ENCODE measurements at regions not wholly inside any gene's neighbourhood (a gene's known extent, or its start where the extent isn't known, plus 50 kb on each side); places are given as distances from the start of the nearest gene placed in this dataset.

DNA sequence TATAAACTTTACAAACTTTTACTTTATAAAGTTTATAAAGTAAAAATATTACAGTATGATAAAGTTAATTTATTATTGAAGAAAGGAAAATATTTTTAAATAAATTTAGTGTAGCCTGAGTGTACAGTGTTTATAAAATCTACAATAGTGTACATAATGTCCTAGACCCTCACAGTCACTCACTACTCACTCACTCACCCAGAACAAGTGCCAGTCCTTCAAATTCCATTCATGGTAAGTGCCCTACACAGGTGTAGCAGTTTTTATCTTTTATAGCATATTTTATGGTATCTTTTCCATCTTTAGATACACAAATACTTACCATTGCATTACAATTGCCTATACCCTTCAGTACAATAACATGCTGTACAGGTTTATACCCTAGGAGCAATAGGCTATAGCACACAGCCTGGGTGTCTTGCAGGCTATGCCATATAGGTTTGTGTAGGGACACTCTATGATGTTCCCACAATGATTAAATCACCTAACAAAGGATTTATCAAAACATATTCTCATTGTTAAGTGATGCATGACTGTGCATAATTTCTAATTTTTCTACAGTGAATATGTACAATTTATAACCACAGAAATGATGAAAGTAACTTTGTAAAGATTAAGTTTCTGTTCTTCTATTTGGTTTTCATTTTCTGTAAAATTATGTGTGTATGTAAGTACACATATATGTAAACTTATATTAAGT is 98.0 kb downstream of the SPRY2 start:
- no peak overlapping the region for H3K9ac ChIP-seq (ENCODE audit: low read length)
- no peak overlapping the region for H3K4me2 ChIP-seq (ENCODE audit: low read depth, low read length, poor library complexity, severe bottlenecking)
- no peaks in the 10 kb centered on the region for H3K79me2 ChIP-seq (ENCODE audit: insufficient read depth, low read length)
- H3F3A ChIP-seq (ENCODE audit: insufficient read depth): no peaks in the 10 kb centered on the region
- H3K27me3 ChIP-seq (ENCODE audit: low read length): no peaks in the 10 kb centered on the region
- no peak overlapping the region for H3K4me3 ChIP-seq (ENCODE audit: insufficient read depth, low read length, poor library complexity, severe bottlenecking)
- H3K27ac ChIP-seq (ENCODE audit: low read depth, low read length): no peak overlapping the region
- H3K36me3 ChIP-seq (ENCODE audit: low read length): no peaks in the 10 kb centered on the region
- no peaks in the 10 kb centered on the region for H3K9me3 ChIP-seq (ENCODE audit: insufficient read depth, low read length)
- no peaks in the 10 kb centered on the region for H4K20me1 ChIP-seq (ENCODE audit: low read depth, low read length)
- no peaks in the 10 kb centered on the region for H3K9me2 ChIP-seq (replicated peaks; ENCODE audit: insufficient read depth, low read length)
- no peak for TF ChIP-seq EZH2phosphoT487 (conservative IDR thresholded peaks at IDR 0.05; ENCODE audit: low read length)
- TF ChIP-seq, protein P1, sequence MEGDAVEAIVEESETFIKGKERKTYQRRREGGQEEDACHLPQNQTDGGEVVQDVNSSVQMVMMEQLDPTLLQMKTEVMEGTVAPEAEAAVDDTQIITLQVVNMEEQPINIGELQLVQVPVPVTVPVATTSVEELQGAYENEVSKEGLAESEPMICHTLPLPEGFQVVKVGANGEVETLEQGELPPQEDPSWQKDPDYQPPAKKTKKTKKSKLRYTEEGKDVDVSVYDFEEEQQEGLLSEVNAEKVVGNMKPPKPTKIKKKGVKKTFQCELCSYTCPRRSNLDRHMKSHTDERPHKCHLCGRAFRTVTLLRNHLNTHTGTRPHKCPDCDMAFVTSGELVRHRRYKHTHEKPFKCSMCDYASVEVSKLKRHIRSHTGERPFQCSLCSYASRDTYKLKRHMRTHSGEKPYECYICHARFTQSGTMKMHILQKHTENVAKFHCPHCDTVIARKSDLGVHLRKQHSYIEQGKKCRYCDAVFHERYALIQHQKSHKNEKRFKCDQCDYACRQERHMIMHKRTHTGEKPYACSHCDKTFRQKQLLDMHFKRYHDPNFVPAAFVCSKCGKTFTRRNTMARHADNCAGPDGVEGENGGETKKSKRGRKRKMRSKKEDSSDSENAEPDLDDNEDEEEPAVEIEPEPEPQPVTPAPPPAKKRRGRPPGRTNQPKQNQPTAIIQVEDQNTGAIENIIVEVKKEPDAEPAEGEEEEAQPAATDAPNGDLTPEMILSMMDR (IDR thresholded peaks at IDR 0.05; ENCODE audit: insufficient read depth, low read length, poor library complexity, severe bottlenecking): no peak
- no peak overlapping the region for H2AFZ ChIP-seq (ENCODE audit: low read depth, low read length, severe bottlenecking)

DNA sequence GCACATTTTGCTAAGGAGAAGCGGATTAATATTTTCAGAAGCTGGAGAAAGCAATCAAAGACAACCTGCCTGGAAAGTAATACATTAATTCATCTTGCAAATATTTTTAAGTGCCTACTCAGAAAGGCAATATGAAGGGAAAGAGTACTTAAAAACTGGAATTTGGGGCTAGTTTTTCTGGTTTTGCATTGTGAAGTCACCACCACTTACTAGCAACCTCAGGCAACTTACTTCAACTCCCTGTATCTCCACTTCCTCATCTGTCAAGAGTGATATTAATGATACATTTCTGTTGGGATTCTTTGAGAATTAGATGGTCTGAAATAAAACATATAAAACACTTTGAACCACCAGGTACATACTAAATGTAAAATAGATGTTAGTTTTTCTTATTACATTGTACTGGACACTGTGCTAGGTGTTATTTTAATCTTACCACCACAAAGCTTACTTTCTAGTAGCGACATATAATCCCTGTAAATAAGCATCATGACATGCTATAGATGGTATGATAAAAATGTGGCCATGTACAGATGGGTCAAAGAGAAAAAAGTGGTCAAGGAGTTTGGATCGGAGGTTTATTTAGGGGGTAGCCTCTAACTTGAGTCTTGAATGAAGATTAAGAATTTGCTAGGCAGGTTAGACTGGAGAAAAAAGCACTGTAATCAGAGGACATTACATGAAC is 101.2 kb downstream of the SPRY2 start:
- H3K9ac ChIP-seq (ENCODE audit: low read length): no peak overlapping the region
- no peaks in the 10 kb centered on the region for H3K36me3 ChIP-seq (ENCODE audit: low read length)
- no peak overlapping the region for H3K4me3 ChIP-seq (ENCODE audit: insufficient read depth, low read length, poor library complexity, severe bottlenecking)
- no peaks in the 10 kb centered on the region for H3F3A ChIP-seq (ENCODE audit: insufficient read depth)
- no peak for TF ChIP-seq EZH2phosphoT487 (conservative IDR thresholded peaks at IDR 0.05; ENCODE audit: low read length)
- TF ChIP-seq, protein P1 (IDR thresholded peaks at IDR 0.05; ENCODE audit: insufficient read depth, low read length, poor library complexity, severe bottlenecking): no peak
- H3K4me2 ChIP-seq (ENCODE audit: low read depth, low read length, poor library complexity, severe bottlenecking): no peak overlapping the region
- H3K27me3 ChIP-seq (ENCODE audit: low read length): no peaks in the 10 kb centered on the region
- H3K27ac ChIP-seq (ENCODE audit: low read depth, low read length): no peak overlapping the region
- no peaks in the 10 kb centered on the region for H3K9me2 ChIP-seq (replicated peaks; ENCODE audit: insufficient read depth, low read length)
- no peak overlapping the region for H2AFZ ChIP-seq (ENCODE audit: low read depth, low read length, severe bottlenecking)
- no peaks in the 10 kb centered on the region for H4K20me1 ChIP-seq (ENCODE audit: low read depth, low read length)
- H3K79me2 ChIP-seq (ENCODE audit: insufficient read depth, low read length): no peaks in the 10 kb centered on the region
- no peaks in the 10 kb centered on the region for H3K9me3 ChIP-seq (ENCODE audit: insufficient read depth, low read length)

DNA sequence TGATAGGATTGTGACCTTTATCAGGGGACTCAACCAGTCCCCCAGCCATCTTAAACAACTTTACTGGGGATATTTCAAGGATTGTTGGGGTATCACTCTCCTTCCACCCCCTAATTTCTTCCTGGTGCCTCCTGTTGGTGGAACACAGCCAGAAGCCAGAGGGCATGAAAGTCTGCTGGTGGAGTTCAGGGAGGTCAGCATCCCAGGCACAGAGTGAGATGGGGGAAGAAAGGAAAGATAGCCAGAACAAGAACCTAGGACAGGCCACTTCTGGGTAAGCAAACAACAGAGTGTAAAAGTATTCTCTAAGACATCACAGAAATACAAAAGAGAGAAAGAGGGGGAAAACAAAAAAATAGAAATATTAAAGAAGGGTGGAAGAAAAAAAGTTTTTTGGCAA is 101.8 kb downstream of the SPRY2 start:
- Histone ChIP-seq H3K79me2 (ENCODE audit: insufficient read depth, low read length) (no peaks in the 10 kb centered on the region), H3K27ac (ENCODE audit: low read depth, low read length) (no peak overlapping the region), H4K20me1 (ENCODE audit: low read depth, low read length) (no peaks in the 10 kb centered on the region), H3K27me3 (ENCODE audit: low read length) (no peaks in the 10 kb centered on the region), H3K36me3 (ENCODE audit: low read length) (no peaks in the 10 kb centered on the region), H3F3A (ENCODE audit: insufficient read depth) (no peaks in the 10 kb centered on the region), H3K9ac (ENCODE audit: low read length) (no peak overlapping the region), H3K4me2 (ENCODE audit: low read depth, low read length, poor library complexity, severe bottlenecking) (no peak overlapping the region), H3K4me3 (ENCODE audit: insufficient read depth, low read length, poor library complexity, severe bottlenecking) (no peak overlapping the region), H3K9me3 (ENCODE audit: insufficient read depth, low read length) (no peaks in the 10 kb centered on the region), H2AFZ (ENCODE audit: low read depth, low read length, severe bottlenecking) (no peak overlapping the region), H3K9me2 (replicated peaks; ENCODE audit: insufficient read depth, low read length) (no peaks in the 10 kb centered on the region)
- TF ChIP-seq, protein P1 (IDR thresholded peaks at IDR 0.05; ENCODE audit: insufficient read depth, low read length, poor library complexity, severe bottlenecking): no peak
- TF ChIP-seq EZH2phosphoT487 (conservative IDR thresholded peaks at IDR 0.05; ENCODE audit: low read length): no peak

Measured in SU-DHL-6 (cell line).